Stimulated activated naive CD4-positive, alpha-beta T cell (primary cell): ENCODE measurements at regions not wholly inside any gene's neighbourhood (a gene's known extent, or its start where the extent isn't known, plus 50 kb on each side); places are given as distances from the start of the nearest gene placed in this dataset.
"Not testable (repeated sequence)": the region's sequence is repeated elsewhere in the genome, so short reads cannot be mapped to it uniquely, and the experiment has no call there.

ENCODE experiments used
- DNase-seq, 6 experiments: peaks; one replicate each; lab custom pipeline; 2025; lab: John Stamatoyannopoulos, UW

DNA sequence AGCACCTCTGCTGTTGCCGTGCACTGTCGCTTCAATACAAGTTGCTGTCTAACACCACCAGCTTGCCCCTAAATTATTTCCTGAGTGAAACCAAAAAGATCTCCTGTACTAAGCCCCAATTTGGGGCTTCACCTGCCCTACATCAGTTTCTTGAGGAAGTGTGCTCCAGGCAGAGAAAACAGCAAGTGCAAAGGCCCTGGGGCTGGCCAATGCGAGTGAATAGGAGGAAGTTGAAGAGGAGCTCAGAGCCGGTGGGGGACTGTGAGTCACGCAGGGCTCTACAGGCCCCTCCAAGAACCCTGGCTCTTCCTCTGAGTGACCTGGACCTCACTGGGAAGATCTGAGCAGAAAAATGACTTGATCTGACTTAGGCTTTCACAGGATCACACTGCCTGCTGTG is 117.2 kb downstream of the IPO8 start:
- no peak for DNase-seq

- no peak for DNase-seq
These were observed 122.5 kb downstream of the IPO8 start for GRCh38 chr12:30573145-30573544.

- DNase-seq, result no peak
These were observed 125.3 kb downstream of the IPO8 start for GRCh38 chr12:30570211-30570890.

DNA sequence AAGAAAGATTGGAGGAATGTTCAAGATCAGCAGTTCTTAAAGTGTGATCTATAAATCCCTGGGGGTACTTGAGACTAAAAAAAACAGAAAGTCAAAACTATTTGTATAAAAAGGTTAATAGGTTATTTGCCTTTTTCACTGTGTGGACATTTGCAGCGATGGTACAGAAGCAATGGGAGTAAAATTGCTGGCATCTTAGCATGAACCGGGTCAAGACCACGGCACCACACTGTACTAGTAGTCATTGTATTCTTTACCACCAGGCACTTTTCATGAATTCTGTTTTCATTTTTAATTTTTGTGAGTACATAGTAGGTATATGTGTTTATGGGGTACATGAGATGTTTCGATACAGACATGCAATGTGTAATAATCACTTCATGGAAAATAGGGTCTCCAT is 126.2 kb downstream of the IPO8 start:
- no peak for DNase-seq

GRCh38 chr12:30568453-30568852 is 127.2 kb downstream of the IPO8 start:
- no peak for DNase-seq

GRCh38 chr12:30567082-30567481 is 128.6 kb downstream of the IPO8 start:
- no peak for DNase-seq

- no peak for DNase-seq
These were observed 131.3 kb downstream of the IPO8 start for GRCh38 chr12:30564394-30564793.

DNA sequence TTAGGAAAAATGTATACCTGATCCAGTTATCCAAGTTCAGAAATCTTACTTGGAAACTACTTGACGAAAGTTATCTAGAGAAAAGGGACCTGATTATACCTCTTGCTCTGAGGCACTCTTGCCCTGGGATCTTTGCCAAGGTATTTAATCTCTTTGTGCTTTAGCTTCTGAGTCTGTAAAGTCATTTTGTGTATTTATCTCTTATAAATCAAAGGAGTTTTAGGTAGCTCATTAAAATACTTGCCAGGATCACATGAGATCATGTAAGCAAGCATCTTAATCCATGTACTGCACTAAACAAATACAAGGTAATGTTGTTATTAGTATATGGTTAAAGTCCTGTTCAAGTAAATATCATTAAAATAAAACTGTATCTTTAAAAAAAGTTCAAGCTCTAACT is 147.5 kb downstream of the IPO8 start:
- DNase-seq, result no peak

DNA sequence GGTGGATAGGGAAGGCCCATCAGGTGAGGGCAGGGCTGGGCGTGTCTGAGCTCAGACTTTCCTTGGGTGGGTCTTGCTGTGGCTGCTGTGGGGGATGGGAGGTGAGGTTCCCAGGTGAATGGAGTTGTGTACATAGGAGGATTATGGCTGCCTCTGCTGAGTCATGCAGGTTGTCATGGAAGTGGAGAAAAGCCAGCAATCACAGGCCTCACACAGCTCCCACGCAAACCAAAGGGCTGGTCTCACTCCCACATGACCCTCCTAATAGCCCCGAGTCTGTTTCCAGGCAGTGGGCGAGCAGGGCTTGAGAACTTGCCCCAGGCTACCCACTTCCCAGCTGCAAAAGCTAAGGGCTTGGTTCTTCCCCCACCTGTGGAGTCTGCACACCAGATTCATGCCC is 149.5 kb downstream of the IPO8 start:
- no peak for DNase-seq

- not testable (repeated sequence) for DNase-seq
These were observed 151.0 kb downstream of the IPO8 start for GRCh38 chr12:30544704-30545103.

GRCh38 chr12:30537228-30537627 is 158.4 kb downstream of the IPO8 start:
- no peak for DNase-seq

DNA sequence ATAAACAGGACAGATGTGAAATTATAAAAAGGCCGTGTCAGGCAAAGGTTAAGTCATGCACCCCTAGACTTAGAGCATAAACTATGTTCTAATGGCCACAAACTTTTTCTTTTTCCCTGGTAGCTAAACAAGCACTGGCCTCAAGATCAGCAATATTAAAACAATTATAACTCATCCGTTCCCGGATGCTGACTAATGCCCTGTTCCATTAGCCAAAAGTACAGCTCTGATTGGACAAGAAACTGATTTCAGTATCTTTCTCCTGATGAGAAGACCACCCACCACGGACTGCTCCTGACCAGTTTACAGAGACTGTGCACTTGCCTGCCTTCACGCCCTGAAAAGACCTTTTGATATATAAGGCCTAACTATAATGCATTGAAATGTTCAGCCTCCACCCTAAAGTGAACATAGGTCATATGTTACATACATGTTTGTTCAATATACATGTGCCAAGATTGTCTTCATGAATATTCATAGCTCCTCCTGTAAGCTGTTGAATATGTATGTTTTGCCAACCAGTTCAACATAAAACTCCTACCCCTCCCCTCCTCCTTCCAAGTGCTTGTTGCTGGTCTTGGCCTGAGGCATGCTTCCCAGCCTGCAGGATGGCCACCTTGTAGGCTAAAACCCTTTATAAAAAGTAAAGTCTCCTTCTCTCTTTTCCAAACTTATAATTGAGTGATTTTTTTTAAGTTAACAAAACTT is 162.0 kb downstream of the IPO8 start:
- no peak for DNase-seq

DNA sequence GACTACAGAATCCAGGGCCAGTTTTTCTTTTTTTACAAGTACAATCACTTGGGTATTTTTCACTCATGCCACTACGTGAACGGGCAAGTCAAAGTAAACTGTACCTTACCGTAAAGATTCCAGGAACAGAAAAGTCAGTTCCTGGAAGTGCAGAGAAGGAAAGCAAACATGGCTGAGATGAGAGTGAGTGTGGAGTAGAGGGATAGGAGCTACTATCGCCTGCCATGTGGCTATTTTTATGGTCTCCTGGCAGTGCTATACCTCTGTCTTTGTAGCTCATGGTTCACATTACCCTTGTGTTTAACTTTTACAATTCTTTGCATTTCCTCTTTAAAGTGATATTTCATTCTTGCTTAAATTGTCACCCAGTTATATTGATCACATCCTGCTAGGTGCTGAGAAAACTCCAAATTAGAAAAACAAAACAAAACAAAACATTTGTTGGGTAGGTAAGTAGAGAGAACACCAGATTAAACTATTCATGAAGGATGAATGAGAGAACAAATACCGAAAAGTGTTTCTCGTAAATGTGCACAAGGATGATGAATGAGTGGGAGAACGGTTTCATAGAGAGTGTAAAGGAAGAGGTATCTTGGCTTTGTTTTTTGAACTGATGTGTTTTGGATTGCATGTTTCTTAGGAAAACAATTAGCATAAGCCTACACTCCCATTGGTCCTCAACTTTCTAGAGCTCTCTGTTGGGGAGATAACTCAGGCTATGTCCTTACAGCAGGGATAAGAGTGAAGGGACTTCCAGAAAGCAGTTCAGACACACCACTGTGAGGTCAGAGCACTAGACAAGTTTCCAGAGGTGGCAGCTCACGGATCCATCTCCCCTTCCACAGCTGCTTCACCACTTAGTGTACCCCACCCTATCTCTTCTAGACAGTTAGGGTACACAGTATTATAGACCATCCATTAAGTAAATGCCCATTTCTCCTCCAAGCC is 163.7 kb downstream of the IPO8 start:
- no peak for DNase-seq

DNA sequence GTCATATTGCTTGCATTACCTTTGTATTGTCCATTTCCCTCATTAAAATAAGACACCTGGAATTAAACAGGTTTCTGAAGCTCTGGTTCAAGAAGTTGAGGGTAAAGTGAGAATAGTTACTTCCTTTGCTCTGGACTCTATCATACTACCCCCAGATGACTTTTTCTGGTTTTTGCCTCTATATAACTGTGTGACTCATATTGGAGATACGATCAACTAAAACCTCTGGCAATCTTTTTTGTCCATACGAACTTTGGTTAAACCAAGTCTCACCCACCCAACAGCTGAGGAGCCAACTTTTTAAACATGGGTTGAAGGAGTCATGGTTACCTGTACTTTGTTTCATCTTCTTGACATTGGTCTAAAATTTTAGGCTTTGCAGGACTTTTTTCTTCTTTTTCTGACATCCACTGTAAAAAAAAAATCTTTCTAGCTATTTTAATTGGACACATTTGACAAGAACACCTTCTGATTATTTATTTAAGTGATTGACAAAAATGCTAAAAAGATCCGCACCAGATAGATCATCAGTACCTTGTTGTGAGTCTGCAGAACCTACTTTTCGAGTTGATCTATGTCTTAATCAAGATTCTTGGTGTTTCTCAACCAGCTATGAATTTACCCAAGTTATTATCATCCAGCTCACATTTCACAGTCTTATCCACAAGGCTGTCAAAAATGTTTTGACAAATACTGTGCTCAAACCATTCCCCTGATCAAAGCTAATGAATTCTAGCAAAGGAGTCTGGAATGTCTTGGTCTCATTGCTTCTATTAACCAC is 166.0 kb downstream of the IPO8 start:
- no peak for DNase-seq

- DNase-seq, result no peak
These were observed 170.5 kb downstream of the IPO8 start for GRCh38 chr12:30525171-30525570.

DNA sequence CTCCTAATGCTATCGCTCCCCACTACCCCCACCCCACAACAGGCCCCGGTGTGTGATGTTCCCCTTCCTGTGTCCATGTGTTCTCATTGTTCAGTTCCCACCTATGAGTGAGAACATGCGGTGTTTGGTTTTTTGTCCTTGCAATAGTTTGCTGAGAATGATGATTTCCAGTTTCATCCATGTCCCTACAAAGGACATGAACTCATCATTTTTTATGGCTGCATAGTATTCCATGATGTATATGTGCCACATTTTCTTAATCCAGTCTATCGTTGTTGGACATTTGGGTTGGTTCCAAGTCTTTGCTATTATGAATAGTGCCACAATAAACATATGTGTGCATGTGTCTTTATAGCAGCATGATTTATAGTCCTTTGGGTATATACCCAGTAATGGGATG is 175.4 kb downstream of the IPO8 start:
- not testable (repeated sequence) for DNase-seq

DNA sequence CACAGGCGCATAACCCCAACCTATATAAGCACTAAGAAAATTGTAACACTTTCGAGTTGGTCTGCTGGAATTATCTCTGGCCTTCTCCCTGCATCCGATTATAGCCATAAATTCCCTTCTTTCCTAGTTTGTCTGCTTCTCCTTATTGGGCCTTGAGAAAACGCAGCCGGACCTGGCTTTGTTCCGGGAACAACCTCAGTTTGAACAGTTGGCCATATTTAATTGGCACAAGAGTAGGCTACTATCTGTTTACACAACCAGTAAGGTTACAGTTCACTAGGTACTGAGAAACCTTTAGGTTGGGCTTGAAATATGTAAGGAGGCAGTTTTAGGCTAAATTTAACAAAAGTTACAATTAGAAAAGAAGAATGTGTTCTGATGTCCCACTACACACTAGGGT is 176.1 kb downstream of the IPO8 start:
- DNase-seq, result no peak

- no peak for DNase-seq
These were observed 178.3 kb downstream of the IPO8 start for GRCh38 chr12:30517320-30517719.

DNA sequence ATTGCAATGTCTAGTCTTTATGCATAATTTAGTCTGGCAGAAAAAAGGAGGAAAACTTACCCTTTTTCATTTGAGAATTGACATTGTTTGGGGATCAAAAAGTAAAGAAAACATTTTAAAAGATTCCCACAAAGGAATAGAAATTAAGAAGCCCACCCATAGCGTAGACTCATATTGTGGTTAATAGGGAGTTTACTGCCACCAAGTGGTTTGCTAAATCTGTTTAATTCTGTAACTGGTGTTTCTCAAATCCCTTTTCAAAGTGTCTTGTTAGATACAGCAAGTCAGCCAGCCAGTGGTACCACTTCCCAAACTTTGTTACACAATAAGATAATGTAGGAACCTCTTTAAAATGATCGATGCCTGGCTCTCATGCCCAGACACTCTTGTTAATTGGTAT is 180.3 kb downstream of the IPO8 start:
- DNase-seq, result no peak

GRCh38 chr12:30514666-30515065 is 181.0 kb downstream of the IPO8 start:
- DNase-seq, result no peak

GRCh38 chr12:30508205-30508967 is 187.3 kb downstream of the IPO8 start:
- no peak for DNase-seq
